ENCODE measurements at regions not wholly inside any gene's neighbourhood (a gene's known extent, or its start where the extent isn't known, plus 50 kb on each side); places are given as distances from the start of the nearest gene placed in this dataset.
A peak's percentile ranks its signal among the peaks of the same experiment; 100 is the strongest.

- in situ Hi-C loops (cut with MboI), result loop anchor here (25.0 kb wide), 2 partner anchors 174 to 399 kb away; no protein-coding TSS in a partner anchor
- ATAC-seq (no peak), FAIRE-seq (no peak), DNase-seq (ENCODE audit: extremely low read depth in 1 of 4, low spot score in 3 of 4) (no peak)
- WGBS (ENCODE audit: insufficient coverage, low coverage, missing lambda C conversion rate), result 8% methylated on average over 2 of the region's 2 CpGs
- H2AFZ ChIP-seq (ENCODE audit: low read depth, low read length), result no peak overlapping the region
- no peaks in the 10 kb centered on the region for H4K20me1 ChIP-seq (replicated peaks; ENCODE audit: control insufficient read depth, insufficient read depth, low read length)
- intact Hi-C loops (cut with micrococcal nuclease), result no loop called here
- no peaks in the 10 kb centered on the region for H3K79me2 ChIP-seq (ENCODE audit: control insufficient read depth, insufficient read depth, low read length)
- H3K9me3 ChIP-seq (replicated peaks; ENCODE audit: control insufficient read depth, insufficient read depth, low read depth, low read length), result no peaks in the 10 kb centered on the region
- H3K9ac ChIP-seq (ENCODE audit: insufficient read depth in 1 of 2, low read depth in 2 of 2, low read length in 2 of 2), result no peak overlapping the region
- ChIA-PET CTCF (ENCODE audit: low intra/inter-chr PET ratio) (no interaction called here), POLR2A (no interaction called here)
- H3K4me1 ChIP-seq (replicated peaks in 1 of 2; ENCODE audit: control insufficient read depth in 2 of 2, insufficient read depth in 2 of 2, low read length in 2 of 2), result peaks cover 0 to 3% of the 10 kb centered on the region in 2 experiments; a peak in 3 of 5 replicates
- no peak overlapping the region for H3K4me3 ChIP-seq
- no peak overlapping the region for H3K4me2 ChIP-seq (ENCODE audit: insufficient read depth, low read length)
- H3K27me3 ChIP-seq (ENCODE audit: control insufficient read depth in 2 of 2, insufficient read depth in 2 of 2, low read length in 2 of 2), result no peaks in the 10 kb centered on the region; a peak in 1 of 5 replicates
- BruUV-seq (replicated peaks), result no TSS peak
- no peak overlapping the region for H3K27ac ChIP-seq (ENCODE audit: extremely low read depth, low read depth, low read length)
- no peaks in the 10 kb centered on the region for H3K9me1 ChIP-seq (ENCODE audit: control insufficient read depth, insufficient read depth, low read length)
- no peaks in the 10 kb centered on the region for H3K36me3 ChIP-seq (ENCODE audit: control insufficient read depth, insufficient read depth, low read length)
- peak; percentile 49 for TF ChIP-seq C11orf30 (IDR thresholded peaks at IDR 0.05; ENCODE audit: low read depth)
- peak; percentile 73 for TF ChIP-seq NFE2 (IDR thresholded peaks at IDR 0.05; ENCODE audit: low read depth)
- TF ChIP-seq HDAC6 (IDR thresholded peaks at IDR 0.05; ENCODE audit: low read depth, low read length), result no peak
- TF ChIP-seq SFPQ (IDR thresholded peaks at IDR 0.05; ENCODE audit: low read depth, low read length), result no peak
- TF ChIP-seq ZNF316 (IDR thresholded peaks at IDR 0.05), result peak; percentile 13; the same call in 1 of the 2 replicates
- peak; percentile 59 for TF ChIP-seq MAFG (tag; conservative IDR thresholded peaks at IDR 0.05)
Measured at GRCh38 chr1:148363439-148363810, 119.7 kb downstream of the PPIAL4G start.

Data from K562 (cell line).